Nucleus accumbens (tissue), 56 donors: ENCODE measurements at regions not wholly inside any gene's neighbourhood (a gene's known extent, or its start where the extent isn't known, plus 50 kb on each side); places are given as distances from the start of the nearest gene placed in this dataset.
A peak's percentile ranks its signal among the peaks of the same experiment; 100 is the strongest.

Source experiments
- DNase-seq, 56 donors: peaks; one replicate each; lab custom pipeline; 2025; lab: John Stamatoyannopoulos, UW

- no peak for DNase-seq
Observed at GRCh38 chr5:6178846-6179532, 199.4 kb downstream of the MED10 start.

GRCh38 chr5:6177926-6178325 is 200.4 kb downstream of the MED10 start:
- DNase-seq: no peak

- no peak for DNase-seq
Observed at GRCh38 chr5:6176102-6176693, 202.1 kb downstream of the MED10 start.

- DNase-seq: no peak
Observed at GRCh38 chr5:6175172-6175854, 203.0 kb downstream of the MED10 start.

- no peak for DNase-seq
Observed at GRCh38 chr5:6169660-6170059, 208.7 kb downstream of the MED10 start.

- no peak for DNase-seq
Observed at GRCh38 chr5:6166698-6167394, 211.5 kb downstream of the MED10 start.

GRCh38 chr5:6163913-6164312 is 214.4 kb downstream of the MED10 start:
- no peak for DNase-seq

- DNase-seq: no peak
Observed at GRCh38 chr5:6162175-6162574, 216.2 kb downstream of the MED10 start.

- no peak for DNase-seq
Observed at GRCh38 chr5:6161257-6161656, 217.1 kb downstream of the MED10 start.

- peak in 5 of 56 donors; percentile 3 to 29 (median 12) for DNase-seq
Observed at GRCh38 chr5:6159832-6160430, 218.4 kb downstream of the MED10 start.

GRCh38 chr5:6158974-6159831 is 219.1 kb downstream of the MED10 start:
- DNase-seq: no peak

GRCh38 chr5:6154216-6154615 is 224.1 kb downstream of the MED10 start:
- DNase-seq: no peak

GRCh38 chr5:6146271-6146670 is 232.1 kb downstream of the MED10 start:
- DNase-seq: no peak

GRCh38 chr5:6145616-6146237 is 232.6 kb downstream of the MED10 start:
- DNase-seq: no peak

- DNase-seq: no peak
Observed at GRCh38 chr5:6143523-6143922, 234.8 kb downstream of the MED10 start.

- DNase-seq: no peak
Observed at GRCh38 chr5:6142353-6142752, 236.0 kb downstream of the MED10 start.

- DNase-seq: no peak
Observed at GRCh38 chr5:6140219-6140618, 238.1 kb downstream of the MED10 start.

GRCh38 chr5:6135977-6136376 is 242.4 kb downstream of the MED10 start:
- no peak for DNase-seq

- DNase-seq: no peak
Observed at GRCh38 chr5:6134281-6134680, 244.1 kb downstream of the MED10 start.
